Testis (tissue), 2 donors: ENCODE measurements at regions not wholly inside any gene's neighbourhood (a gene's known extent, or its start where the extent isn't known, plus 50 kb on each side); places are given as distances from the start of the nearest gene placed in this dataset.

Experiments
- DNase-seq: peaks from one replicate; pipeline ENCODE4 v3.0.0-alpha.2; 2019
- H3K27ac ChIP-seq, 2 donors: fragments of 200-600 bp; sonication (generic); one replicate each; pipeline ENCODE4 v1.5.1; 2019
- H3K27me3 ChIP-seq: fragments of 200-600 bp; sonication (generic); one replicate; pipeline ENCODE4 v1.5.1; 2019
- H3K36me3 ChIP-seq: fragments of 200-600 bp; sonication (generic); one replicate; pipeline ENCODE4 v1.5.1; 2017; ENCODE audit warnings: low read depth; ENCODE audit errors: missing control alignments
- H3K4me1 ChIP-seq: fragments of 200-600 bp; sonication (generic); one replicate; pipeline ENCODE4 v1.5.1; 2019
- H3K4me3 ChIP-seq, 2 donors: fragments of 200-600 bp; sonication (generic); one replicate each; pipeline ENCODE4 v1.5.1; 2017 to 2019
- H3K9me3 ChIP-seq: fragments of 200-600 bp; sonication (generic); one replicate; pipeline ENCODE4 v1.5.1; 2017
- CTCF ChIP-seq, 3 experiments: fragments of 450-650 bp in 2 of 3; fragments of 200-600 bp in 1 of 3; sonication (generic) in 1 of 3; IDR thresholded peaks; one replicate each; pipeline ENCODE4 v1.5.1; 2016 to 2019; ENCODE audit warnings: antibody characterized with exemption in 3 of 3, mild to moderate bottlenecking in 2 of 3, moderate library complexity in 1 of 3
- POLR2A ChIP-seq: fragments of 450-650 bp; IDR thresholded peaks from one replicate; pipeline ENCODE4 v1.6.1; 2017; ENCODE audit warnings: antibody characterized with exemption, mild to moderate bottlenecking, moderate library complexity
- WGBS, 2 donors: methylation state at CpG; one replicate each; pipeline ENCODE4 v1.1.5; 2018; 5-methylcytosine and 5-hydroxymethylcytosine counted together
- intact Hi-C: fragments of 100-400 bp; cut with DNase I; formaldehyde crosslinking; loops from one replicate; pipeline ENCODE4 v1.15.1; 2023; ENCODE audit warnings: low total_unique reads

GRCh38 chr3:124617177-124617576 is 113.1 kb upstream of the UMPS start:
- no peak overlapping the region for H3K27ac ChIP-seq
- H3K4me1 ChIP-seq, result no peaks in the 10 kb centered on the region
- 44 to 47% methylated on average over 1 of the region's 1 CpG for WGBS, 2 donors
- H3K36me3 ChIP-seq, result no peaks in the 10 kb centered on the region
- TF ChIP-seq POLR2A (no peak), CTCF (IDR thresholded peaks at IDR 0.05) (no peak)
- no peak for DNase-seq
- no peak overlapping the region for H3K4me3 ChIP-seq
- no peaks in the 10 kb centered on the region for H3K27me3 ChIP-seq
- intact Hi-C loops, result no loop called here
- no peaks in the 10 kb centered on the region for H3K9me3 ChIP-seq

GRCh38 chr3:124619887-124620599 is 110.2 kb upstream of the UMPS start:
- 88 to 93% methylated on average over 4 of the region's 4 CpGs for WGBS, 2 donors
- Histone ChIP-seq H3K36me3 (no peaks in the 10 kb centered on the region), H3K9me3 (no peaks in the 10 kb centered on the region), H3K27me3 (no peaks in the 10 kb centered on the region), H3K27ac (peak overlapping the region in 1 of 2 donors; percentile 19), H3K4me3 (no peak overlapping the region), H3K4me1 (no peaks in the 10 kb centered on the region)
- intact Hi-C loops, result no loop called here
- DNase-seq, result no peak
- TF ChIP-seq POLR2A (no peak), CTCF (IDR thresholded peaks at IDR 0.05) (no peak)

- Histone ChIP-seq H3K27ac (peak overlapping the region in 1 of 2 donors; percentile 19), H3K27me3 (no peaks in the 10 kb centered on the region), H3K36me3 (no peaks in the 10 kb centered on the region), H3K9me3 (no peaks in the 10 kb centered on the region), H3K4me3 (no peak overlapping the region), H3K4me1 (no peaks in the 10 kb centered on the region)
- 42 to 48% methylated on average over 5 to 6 of the region's 6 CpGs for WGBS, 2 donors
- DNase-seq, result peak; percentile 43
- TF ChIP-seq CTCF (IDR thresholded peaks at IDR 0.05) (no peak), POLR2A (no peak)
- intact Hi-C loops, result no loop called here
These were observed 109.6 kb upstream of the UMPS start for GRCh38 chr3:124620600-124621063.

GRCh38 chr3:124621498-124621897 is 108.8 kb upstream of the UMPS start:
- Histone ChIP-seq H3K9me3 (no peaks in the 10 kb centered on the region), H3K27me3 (no peaks in the 10 kb centered on the region), H3K4me1 (no peaks in the 10 kb centered on the region), H3K36me3 (no peaks in the 10 kb centered on the region), H3K27ac (no peak overlapping the region), H3K4me3 (no peak overlapping the region)
- no peak for DNase-seq
- 59 to 86% methylated on average over 3 of the region's 3 CpGs for WGBS, 2 donors
- intact Hi-C loops, result no loop called here
- no peak for TF ChIP-seq CTCF (IDR thresholded peaks at IDR 0.05)
- TF ChIP-seq POLR2A, result no peak

GRCh38 chr3:124625074-124625473 is 105.2 kb upstream of the UMPS start:
- H3K36me3 ChIP-seq, result no peaks in the 10 kb centered on the region
- intact Hi-C loops, result no loop called here
- TF ChIP-seq POLR2A (no peak), CTCF (IDR thresholded peaks at IDR 0.05) (no peak)
- H3K4me3 ChIP-seq, result no peak overlapping the region
- DNase-seq, result no peak
- H3K4me1 ChIP-seq, result peaks cover 4% of the 10 kb centered on the region
- no peaks in the 10 kb centered on the region for H3K27me3 ChIP-seq
- no peaks in the 10 kb centered on the region for H3K9me3 ChIP-seq
- no peak overlapping the region for H3K27ac ChIP-seq
